HPDE6-E6E7 (cell line): ENCODE measurements at regions not wholly inside any gene's neighbourhood (a gene's known extent, or its start where the extent isn't known, plus 50 kb on each side); places are given as distances from the start of the nearest gene placed in this dataset.
A peak's percentile ranks its signal among the peaks of the same experiment; 100 is the strongest.
"Not testable (repeated sequence)": the region's sequence is repeated elsewhere in the genome, so short reads cannot be mapped to it uniquely, and the experiment has no call there.

Source experiments
- DNase-seq: peaks from one replicate; pipeline ENCODE4 v3.0.0; 2011; ENCODE audit warnings: missing footprints; ENCODE audit errors: extremely low spot score

- DNase-seq = no peak
Measured at GRCh38 chr7:142534726-142535122, 214.5 kb upstream of the PRSS1 start.

GRCh38 chr7:142533920-142534319 is 215.4 kb upstream of the PRSS1 start:
- DNase-seq = no peak

GRCh38 chr7:142529591-142529990 is 219.7 kb upstream of the PRSS1 start:
- no peak for DNase-seq

- DNase-seq = no peak
Measured at GRCh38 chr7:142528608-142529408, 220.5 kb upstream of the PRSS1 start.

- DNase-seq = no peak
Measured at GRCh38 chr7:142523821-142524460, 225.3 kb upstream of the PRSS1 start.

GRCh38 chr7:142522735-142523134 is 226.5 kb upstream of the PRSS1 start:
- no peak for DNase-seq

- not testable (repeated sequence) for DNase-seq
Measured at GRCh38 chr7:142520885-142521284, 228.4 kb upstream of the PRSS1 start.

GRCh38 chr7:142520455-142520854 is 228.8 kb upstream of the PRSS1 start:
- not testable (repeated sequence) for DNase-seq

- DNase-seq = no peak
Measured at GRCh38 chr7:142519079-142520078, 229.9 kb upstream of the PRSS1 start.

GRCh38 chr7:142516038-142516501 is 233.2 kb upstream of the PRSS1 start:
- peak; percentile 31 for DNase-seq

- DNase-seq = not testable (repeated sequence)
Measured at GRCh38 chr7:142514716-142515115, 234.6 kb upstream of the PRSS1 start.

GRCh38 chr7:142513178-142513955 is 235.9 kb upstream of the PRSS1 start:
- no peak for DNase-seq

GRCh38 chr7:142511801-142512200 is 237.5 kb upstream of the PRSS1 start:
- no peak for DNase-seq

GRCh38 chr7:142511374-142511773 is 237.9 kb upstream of the PRSS1 start:
- no peak for DNase-seq

GRCh38 chr7:142509235-142509634 is 240.0 kb upstream of the PRSS1 start:
- DNase-seq = not testable (repeated sequence)

- peak; percentile 75 for DNase-seq
Measured at GRCh38 chr7:142508251-142508650, 241.0 kb upstream of the PRSS1 start.

GRCh38 chr7:142507799-142508198 is 241.5 kb upstream of the PRSS1 start:
- DNase-seq = no peak

- DNase-seq = not testable (repeated sequence)
Measured at GRCh38 chr7:142507066-142507465, 242.2 kb upstream of the PRSS1 start.

- no peak for DNase-seq
Measured at GRCh38 chr7:142506601-142507000, 242.7 kb upstream of the PRSS1 start.

GRCh38 chr7:142503949-142504348 is 245.3 kb upstream of the PRSS1 start:
- DNase-seq = not testable (repeated sequence)

- DNase-seq = no peak
Measured at GRCh38 chr7:142503036-142503435, 245.2 kb upstream of the PRSS58 start.
